ENCODE measurements at regions not wholly inside any gene's neighbourhood (a gene's known extent, or its start where the extent isn't known, plus 50 kb on each side); places are given as distances from the start of the nearest gene placed in this dataset.
"Not testable (repeated sequence)": the region's sequence is repeated elsewhere in the genome, so short reads cannot be mapped to it uniquely, and the experiment has no call there.

DNA sequence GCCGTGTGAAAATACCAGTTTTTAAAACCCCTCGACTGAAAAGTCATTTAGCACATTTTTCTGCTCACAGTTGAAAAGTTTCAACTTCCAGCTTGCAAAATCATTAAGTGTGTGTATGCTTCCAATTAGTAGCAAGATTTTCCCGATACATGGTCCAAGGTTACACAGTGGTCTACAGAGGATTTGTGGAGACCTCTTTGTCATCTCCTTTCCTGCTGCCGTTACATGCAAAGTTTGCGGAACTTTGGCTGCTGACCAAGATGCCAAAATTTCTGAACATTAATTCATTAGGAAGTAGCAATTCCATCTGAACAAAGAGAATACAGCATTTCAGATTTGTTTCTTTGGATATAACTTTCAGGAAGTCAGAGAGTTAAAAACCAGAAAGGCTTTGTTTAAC lies 474.6 kb downstream of the PLCL1 start:
- DNase-seq, result no peak

DNA sequence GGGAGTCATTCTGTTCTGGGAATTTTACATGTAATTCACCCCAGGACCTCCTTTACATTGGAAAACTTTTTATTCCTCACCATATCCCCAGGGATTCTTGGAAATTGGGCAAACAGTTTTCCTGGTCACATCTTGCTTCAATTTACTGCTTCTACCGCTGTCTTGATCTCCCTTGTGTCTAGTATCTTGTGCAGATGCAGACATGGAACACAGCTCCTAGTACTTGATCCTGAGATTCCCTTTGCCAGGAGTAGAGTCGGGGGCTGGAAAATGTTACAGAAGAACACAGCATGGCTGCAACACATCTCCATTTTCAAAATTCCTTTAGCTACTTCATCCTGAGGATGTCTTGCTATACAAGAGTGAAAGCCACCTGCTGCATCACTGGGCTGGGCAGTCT lies 472.8 kb downstream of the PLCL1 start:
- DNase-seq, result no peak

DNA sequence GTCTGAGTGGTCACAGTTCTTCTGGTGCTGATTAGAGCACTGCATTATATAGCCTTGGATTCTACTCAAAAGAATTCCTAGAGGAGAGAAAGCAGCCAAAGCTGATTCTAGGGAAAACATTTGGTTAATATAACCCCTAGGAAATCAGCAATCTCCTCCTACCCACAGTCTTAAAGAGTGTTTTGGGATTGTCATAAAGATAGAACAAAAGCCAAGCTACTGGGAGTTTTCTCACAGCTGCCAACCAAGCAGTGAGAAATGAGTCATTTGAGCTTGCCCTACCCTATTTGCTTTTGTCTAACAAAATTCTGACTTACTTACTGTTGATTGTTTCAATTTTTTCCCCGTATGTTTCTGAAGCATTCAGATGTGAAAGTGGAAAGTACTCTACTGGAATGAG lies 469.3 kb downstream of the PLCL1 start:
- no peak for DNase-seq

DNA sequence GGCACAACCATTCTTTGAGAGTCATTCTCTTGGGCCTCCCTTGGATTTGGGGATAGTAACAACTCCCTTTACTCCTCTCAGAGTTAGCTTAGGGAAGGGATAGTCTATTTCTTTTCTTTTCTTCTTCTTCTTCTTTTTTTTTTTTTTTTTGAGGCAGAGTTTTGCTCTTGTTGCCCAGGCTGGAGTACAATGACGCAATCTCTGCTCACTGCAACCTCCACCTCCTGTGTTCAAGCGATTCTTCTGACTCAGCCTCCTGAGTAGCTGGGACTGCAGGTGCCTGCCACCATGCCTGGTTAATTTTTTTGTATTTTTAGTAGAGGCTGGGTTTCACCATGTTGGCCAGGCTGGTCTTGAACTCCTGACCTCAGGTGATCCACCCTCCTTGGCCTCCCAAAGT lies 465.8 kb downstream of the PLCL1 start:
- not testable (repeated sequence) for DNase-seq

DNA sequence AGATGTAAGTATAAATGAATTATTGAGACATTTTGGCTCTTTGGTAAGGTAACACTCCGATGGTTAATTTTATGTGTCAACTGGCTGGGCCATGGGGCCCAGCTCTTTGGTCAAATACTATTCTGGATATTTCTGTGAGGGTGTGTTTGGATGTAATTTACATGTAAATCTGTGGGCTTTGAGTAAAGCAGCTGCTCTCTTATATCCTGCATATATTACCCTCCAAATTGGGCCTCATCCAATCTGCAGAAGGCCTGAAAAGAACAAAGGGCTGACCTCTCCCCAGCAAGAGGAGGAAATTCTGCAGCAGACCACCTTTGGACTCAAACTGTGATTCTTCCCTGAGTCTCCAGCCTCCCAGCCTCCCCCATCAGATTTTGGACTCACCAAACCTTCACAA lies 464.1 kb downstream of the PLCL1 start:
- no peak for DNase-seq

DNA sequence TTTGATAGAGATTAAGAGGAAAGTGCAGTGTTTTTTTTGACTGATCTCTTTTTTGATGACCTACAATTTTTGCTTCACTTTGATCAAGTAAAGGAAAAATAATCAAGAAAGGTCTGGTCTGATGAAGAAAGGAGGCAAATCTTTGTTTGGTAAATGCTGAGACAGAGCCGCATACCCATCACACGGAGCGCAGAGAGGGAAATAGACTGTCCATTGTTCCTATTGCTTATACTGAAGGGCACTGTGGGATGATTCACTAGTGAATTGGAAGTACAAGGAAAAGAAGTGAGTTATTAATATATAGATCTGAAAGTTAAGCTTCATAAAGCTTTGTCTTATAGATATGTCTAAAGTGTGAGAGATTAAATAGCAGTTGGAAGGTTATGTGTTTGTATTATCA lies 455.1 kb downstream of the PLCL1 start:
- no peak for DNase-seq

DNA sequence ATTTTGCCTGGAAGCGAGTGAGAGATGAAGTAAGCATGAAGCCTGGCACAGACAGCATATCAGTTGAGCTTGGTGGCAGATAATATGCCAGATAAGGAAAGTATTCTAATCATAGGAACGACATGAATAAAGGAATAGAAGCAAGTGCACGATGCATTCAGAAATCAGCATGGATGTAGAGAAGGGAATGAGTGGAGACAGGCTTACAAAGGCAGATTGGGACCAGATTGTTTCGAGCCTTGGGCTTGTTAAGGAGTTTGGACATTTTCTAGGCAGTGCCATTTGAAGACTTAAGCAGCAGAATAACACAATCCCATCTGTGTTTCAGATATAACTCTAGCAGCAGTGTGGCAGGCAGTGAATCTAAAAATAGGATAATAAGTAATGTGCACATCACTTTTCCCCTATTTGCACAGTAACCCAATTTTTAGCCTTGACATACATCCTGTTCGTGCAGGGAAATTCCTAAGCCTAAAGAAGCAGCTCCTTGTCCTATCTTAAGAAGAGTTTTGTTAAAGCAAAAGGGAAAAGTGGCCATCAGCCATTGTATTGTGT lies 450.2 kb downstream of the PLCL1 start:
- DNase-seq, result no peak

DNA sequence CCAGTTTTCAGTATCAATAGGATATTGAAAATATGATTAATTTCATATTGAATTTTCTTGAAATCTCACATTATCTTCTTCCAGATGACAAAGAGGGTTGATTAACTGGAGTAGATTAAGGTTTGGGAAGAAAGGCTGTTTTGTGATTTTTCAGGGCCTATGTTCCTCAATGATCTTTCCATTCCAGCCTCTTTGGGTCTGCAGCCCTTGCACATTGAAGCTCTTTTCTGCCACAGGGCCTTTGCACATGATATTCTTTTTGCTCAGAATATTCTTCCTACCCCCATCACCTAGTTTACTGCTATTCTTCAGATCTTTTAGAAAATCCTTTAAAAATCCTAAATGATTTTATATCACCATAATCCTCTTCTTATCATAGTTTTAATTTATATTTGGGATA lies 449.6 kb downstream of the PLCL1 start:
- no peak for DNase-seq

DNA sequence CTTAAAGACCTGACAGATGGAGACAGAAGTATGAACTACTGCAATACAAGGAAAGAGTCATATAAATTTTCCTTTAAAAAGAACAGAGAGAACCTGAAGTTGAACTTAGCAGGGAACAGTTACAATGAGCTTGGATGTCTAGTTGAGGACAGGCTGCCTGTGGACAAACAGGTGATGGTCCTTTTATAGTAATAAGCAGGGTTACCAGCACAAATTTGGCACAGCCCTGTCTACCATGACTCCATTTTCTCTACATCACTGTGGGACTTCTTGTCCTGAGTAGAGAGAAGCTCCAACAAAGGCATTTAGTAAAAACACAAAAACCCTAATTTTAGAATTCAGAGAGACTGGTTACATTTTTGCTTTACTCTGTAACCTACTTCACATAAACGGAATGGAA lies 448.1 kb downstream of the PLCL1 start:
- DNase-seq, result no peak

DNA sequence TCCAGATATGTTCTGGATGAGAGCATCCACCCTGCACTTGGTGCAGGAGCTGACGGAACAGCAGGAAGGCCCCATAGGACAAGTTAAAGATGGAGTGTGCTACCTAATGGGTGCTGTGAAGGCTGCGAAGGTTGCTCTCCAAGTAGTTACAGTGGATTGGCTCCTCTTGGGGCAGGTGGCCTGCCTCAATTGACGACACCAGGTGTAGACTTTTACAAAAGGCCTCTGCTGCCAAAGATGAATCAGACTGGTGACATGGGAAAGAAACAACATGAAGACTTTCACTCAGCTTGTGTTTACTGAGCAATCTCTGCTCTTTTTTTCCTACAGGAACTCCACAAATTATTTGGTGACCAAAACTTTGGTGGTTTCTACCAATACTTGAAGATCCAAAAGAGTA lies 437.7 kb downstream of the PLCL1 start:
- no peak for DNase-seq

DNA sequence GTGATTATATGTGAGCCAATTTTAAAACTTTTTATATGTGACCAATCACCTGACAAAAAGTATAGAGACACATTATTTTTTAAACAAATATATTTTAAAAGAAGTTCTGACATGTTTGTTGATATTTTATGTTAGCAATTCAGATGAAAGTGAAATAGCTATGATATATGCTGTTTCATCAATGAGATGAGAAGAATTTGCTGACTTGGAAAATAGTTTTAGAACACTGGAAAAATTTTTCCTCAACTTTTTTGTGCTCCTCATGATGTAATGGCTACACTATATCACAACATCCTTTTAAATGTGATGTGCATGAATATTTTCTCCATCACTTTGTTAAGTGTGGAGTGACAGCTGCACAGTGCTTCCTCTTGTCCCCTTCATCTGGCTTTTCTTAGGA lies 434.0 kb downstream of the PLCL1 start:
- no peak for DNase-seq

DNA sequence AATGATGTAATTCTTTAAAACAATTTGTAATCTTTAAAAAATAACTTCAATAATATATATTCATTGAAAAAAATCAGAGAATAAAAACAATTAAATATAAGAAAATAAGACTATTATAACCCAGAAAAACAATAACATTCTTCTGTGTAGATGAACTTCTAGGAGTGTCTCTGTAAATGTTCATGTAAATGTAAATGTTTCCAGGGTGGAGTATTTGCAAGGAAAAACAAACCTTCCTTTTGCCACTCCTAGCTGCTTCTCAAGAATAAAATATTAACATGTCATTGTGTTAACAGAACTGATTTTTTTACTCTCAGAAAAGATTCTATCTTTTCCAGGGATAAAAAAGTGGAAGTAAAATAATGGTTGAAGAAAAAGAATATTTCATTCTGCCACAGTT lies 431.9 kb downstream of the PLCL1 start:
- no peak for DNase-seq

DNA sequence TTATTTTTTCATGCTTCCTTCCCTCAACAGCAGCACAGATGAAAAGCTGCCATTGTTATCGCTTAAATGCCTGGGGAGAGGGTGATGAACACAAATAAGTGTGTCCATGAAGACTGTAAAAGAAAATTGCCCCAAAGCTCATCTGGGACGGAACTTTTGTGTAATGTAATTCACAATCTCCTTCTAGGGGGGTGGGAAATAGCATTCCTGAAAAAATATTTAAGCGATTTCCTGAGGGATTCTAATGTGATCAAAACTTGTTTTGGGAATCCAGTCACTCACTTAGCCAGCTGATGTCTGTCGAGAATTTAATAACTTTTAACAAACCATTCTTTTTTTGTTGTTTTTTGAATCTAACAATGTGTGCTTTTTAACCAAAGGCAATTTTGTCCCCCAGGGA lies 427.9 kb downstream of the PLCL1 start:
- DNase-seq, result no peak

DNA sequence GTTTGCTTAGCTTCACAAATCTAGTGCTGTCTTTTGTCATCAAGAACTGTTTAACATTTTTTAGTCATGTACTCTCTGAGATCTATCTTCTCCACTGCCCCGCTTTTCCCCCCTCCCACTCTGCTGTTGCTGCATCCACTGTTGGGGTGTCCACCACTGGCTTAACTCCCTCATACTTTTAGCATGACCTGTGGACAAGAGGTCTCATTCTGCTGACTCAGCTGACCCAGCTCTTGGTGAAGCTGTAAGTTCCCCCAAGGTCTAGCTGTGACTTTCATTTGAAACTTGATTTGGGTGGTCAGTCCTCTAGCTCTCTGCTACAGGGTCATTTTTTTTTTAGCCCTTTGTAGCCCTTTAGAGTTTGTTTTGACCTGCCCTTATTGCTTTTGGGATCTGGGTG lies 427.2 kb downstream of the PLCL1 start:
- DNase-seq, result no peak

DNA sequence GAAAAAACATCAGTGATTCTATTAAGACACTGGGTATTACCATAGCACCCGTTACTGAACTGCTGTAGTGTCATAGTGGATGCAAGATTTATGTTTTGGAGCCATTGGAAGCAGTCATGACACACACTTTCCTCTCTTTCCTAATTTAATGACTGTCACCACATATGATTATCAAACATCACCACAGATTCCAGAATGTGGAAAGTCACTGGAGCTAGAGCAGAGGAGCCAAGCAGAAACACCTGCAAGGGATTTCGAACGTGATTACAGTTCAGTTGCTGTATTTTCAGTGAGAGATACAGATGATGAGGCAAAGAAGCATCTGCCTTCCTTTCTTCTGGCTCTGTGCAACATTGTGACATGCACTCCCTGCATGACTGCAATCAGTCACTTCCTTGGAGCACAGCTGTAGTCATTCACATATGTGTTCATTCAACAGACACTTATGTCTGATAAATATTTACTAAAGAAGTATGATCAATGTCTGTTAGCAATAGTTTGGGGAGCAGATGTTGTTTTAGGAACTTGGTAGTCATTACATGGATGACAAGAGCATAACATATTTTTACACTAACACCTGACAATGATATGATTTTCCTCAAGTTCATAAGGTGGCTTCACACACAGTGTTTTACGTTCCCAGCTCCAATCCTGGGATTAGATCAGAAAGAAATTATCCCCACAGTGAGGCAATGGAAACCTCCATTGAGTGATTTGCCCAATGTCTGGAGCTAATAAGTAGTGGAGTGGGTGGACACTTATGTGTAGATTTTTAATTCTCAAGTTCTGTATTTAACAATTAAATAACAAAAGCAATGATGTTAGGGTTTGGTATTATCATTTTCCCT lies 416.6 kb downstream of the PLCL1 start:
- no peak for DNase-seq

DNA sequence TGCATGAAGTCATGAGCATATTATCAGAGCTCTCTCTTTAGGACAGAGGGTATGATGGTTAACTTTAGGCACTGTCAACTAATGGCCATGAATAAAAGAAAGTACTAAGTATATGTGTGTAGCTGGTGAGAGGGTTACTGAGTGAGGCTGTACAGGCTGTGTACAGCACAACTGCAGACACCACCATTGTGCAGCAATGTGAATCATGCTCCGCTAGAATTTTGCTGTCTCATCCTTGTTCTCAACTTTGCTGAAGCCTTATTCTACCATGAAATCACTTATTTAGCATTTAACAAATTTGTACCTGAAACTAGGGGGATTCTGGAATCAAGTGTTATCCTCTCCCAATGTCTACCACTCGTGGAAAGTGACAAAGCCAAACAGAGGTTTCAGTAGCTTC lies 414.9 kb downstream of the PLCL1 start:
- no peak for DNase-seq

DNA sequence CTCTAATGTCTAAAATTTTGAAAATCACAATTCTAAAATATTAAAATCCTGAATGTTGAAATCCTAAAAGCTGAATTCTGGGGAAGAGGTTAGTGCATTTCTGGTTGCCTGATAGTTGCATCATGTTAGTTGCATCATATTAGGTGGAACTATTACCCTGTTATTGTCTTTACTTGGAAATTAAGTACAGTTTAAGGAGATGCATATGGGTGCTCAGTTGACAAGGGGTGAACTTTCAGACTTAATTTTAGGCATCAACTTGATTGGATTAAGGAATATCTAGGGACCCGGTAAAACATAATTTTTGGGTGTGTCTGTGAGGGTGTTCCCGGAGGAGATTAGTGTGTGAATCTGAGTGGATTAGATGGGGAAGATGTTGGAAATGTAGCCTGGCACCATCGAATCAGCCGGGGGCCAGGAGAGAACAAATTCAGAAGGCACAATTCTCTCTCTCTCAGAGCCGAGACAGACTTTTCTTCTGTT lies 409.8 kb downstream of the PLCL1 start:
- DNase-seq, result no peak

DNA sequence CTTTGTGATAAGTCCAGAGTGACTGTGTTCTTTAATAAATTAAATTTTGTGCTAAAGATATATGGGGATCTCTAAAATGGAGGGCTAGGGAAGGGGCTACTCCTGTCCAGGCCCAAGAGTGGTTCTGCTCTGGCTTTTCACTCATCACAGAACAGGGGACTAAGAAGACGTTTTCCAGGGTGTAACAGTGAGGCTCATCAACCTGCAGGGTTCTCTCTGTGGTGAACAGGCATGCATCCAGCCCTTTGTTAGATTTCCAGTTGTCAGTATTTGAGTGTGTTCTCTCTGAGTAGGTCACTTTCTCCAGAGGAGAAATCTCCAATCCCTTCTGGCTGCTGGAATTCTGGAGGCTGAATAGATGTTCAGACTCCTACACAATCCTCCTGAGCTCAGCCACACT lies 408.9 kb downstream of the PLCL1 start:
- DNase-seq, result no peak

DNA sequence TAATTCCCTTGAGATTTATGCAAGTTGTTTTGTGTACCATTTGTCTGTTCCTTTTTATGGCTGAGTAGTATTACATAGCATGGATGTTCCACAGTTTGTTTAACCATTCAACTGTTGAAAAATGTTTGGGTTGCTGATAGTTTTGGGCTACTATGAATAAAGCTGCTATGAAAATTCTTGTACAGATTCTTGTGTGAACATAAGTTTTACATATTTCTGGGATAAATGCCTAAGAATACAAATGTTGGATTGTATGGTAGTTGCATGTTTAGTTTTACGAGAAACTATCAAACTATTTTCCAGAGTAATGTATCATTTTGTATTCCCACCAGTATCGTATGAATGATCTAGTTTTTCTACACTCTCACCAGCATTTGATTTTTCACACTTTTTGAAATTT lies 407.3 kb downstream of the PLCL1 start:
- no peak for DNase-seq

DNA sequence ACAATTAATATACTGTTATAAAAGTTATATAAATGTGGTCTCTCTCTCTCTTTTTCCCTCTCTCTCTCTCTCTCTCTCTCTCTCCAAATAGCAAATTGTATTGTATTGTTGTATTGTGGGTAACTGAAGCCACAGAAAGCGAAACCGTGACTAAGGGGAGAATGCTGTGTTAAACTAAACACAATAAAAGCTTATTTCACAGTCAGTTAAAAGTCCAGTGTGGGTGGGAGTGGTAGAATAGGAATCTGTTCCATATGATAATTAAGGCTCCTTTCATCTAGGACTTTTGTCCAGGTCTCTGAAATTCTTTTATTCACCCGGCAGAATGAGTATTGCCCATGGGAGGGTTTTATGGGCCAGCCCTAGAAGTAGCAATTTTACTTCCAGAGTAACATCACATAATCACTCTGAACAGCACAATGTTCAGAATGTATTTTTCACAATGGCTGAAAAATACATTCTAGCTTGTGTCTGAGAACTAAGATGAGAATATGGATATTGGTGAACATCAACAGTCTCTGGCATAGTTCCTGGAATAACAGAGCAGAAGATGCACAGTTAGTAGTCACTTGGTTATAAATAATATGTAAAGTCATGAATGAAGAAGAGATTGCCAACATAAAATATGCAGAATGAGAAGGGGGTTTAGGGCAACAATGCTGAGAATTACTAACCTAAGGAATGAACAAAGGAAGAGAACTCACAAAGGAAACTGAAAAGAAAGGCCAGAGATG lies 399.1 kb downstream of the PLCL1 start:
- no peak for DNase-seq

Measured in GF-D8 (cell line).